H9 (cell line): ENCODE measurements at regions not wholly inside any gene's neighbourhood (a gene's known extent, or its start where the extent isn't known, plus 50 kb on each side); places are given as distances from the start of the nearest gene placed in this dataset.

ENCODE experiments used
- DNase-seq: peaks from one replicate; pipeline ENCODE4 v3.0.0-alpha.2; 2017
- H2AFZ ChIP-seq: one replicate; pipeline ENCODE4 v1.6.1; 2013; ENCODE audit warnings: mild to moderate bottlenecking, low read length, control low read depth, moderate library complexity
- H2AK5ac ChIP-seq: 2 replicates; pipeline ENCODE4 v1.6.1; 2013; ENCODE audit warnings: low read length, control low read depth, mixed read lengths; ENCODE audit not compliant: insufficient read length
- H2BK120ac ChIP-seq: one replicate; pipeline ENCODE4 v1.6.1; 2013; ENCODE audit warnings: low read depth, mild to moderate bottlenecking, low read length, control low read depth, inconsistent platforms; ENCODE audit not compliant: poor library complexity, severe bottlenecking
- H2BK12ac ChIP-seq: 2 replicates; pipeline ENCODE4 v1.6.1; 2013; ENCODE audit warnings: low read length, control low read depth, mixed read lengths, low read depth; ENCODE audit not compliant: insufficient read length
- H2BK15ac ChIP-seq: 2 replicates; pipeline ENCODE4 v1.6.1; 2013; ENCODE audit warnings: low read depth, low read length, control low read depth
- H2BK20ac ChIP-seq: one replicate; pipeline ENCODE4 v1.6.1; 2013; ENCODE audit warnings: low read depth, mild to moderate bottlenecking, low read length, control low read depth, inconsistent platforms; ENCODE audit not compliant: poor library complexity, severe bottlenecking
- H2BK5ac ChIP-seq: 2 replicates; pipeline ENCODE4 v1.6.1; 2013; ENCODE audit warnings: low read length, control low read depth, mixed read lengths; ENCODE audit not compliant: insufficient read length
- H3K14ac ChIP-seq: 2 replicates; pipeline ENCODE4 v1.6.1; 2013; ENCODE audit warnings: low read length, control low read depth; ENCODE audit not compliant: insufficient read depth
- H3K18ac ChIP-seq: 2 replicates; pipeline ENCODE4 v1.6.1; 2013; ENCODE audit warnings: low read depth, mild to moderate bottlenecking, mixed read lengths, low read length, control low read depth; ENCODE audit not compliant: insufficient read length
- H3K23ac ChIP-seq: 2 replicates; pipeline ENCODE4 v1.6.1; 2013; ENCODE audit warnings: low read length, control low read depth, mixed read lengths, low read depth; ENCODE audit not compliant: insufficient read length
- H3K23me2 ChIP-seq: 2 replicates; pipeline ENCODE4 v1.6.1; 2013; ENCODE audit warnings: low read depth, mild to moderate bottlenecking, mixed read lengths, low read length, control low read depth; ENCODE audit not compliant: insufficient read length, poor library complexity, severe bottlenecking
- H3K27ac ChIP-seq: 2 replicates; pipeline ENCODE4 v1.5.1; 2013; ENCODE audit warnings: low read length, control low read depth, mixed read lengths, low read depth; ENCODE audit not compliant: insufficient read length
- H3K27me3 ChIP-seq: 2 replicates; pipeline ENCODE4 v1.6.1; 2013; ENCODE audit warnings: low read length, control low read depth, inconsistent platforms; ENCODE audit not compliant: insufficient read depth
- H3K4ac ChIP-seq: 2 replicates; pipeline ENCODE4 v1.6.1; 2013; ENCODE audit warnings: low read depth, mild to moderate bottlenecking, control low read depth, inconsistent platforms, low read length, moderate library complexity
- H3K4me1 ChIP-seq: 2 replicates; pipeline ENCODE4 v1.6.1; 2013; ENCODE audit warnings: low read length, control low read depth, inconsistent platforms; ENCODE audit not compliant: insufficient read depth
- H3K4me2 ChIP-seq: 2 replicates; pipeline ENCODE4 v1.6.1; 2013; ENCODE audit warnings: low read length, control low read depth, mixed read lengths; ENCODE audit not compliant: insufficient read length, insufficient read depth
- H3K56ac ChIP-seq: 2 replicates; pipeline ENCODE4 v1.6.1; 2013; ENCODE audit warnings: low read depth, mild to moderate bottlenecking, mixed read lengths, low read length, control low read depth; ENCODE audit not compliant: insufficient read length
- H3K79me1 ChIP-seq: 2 replicates; pipeline ENCODE4 v1.6.1; 2013; ENCODE audit warnings: low read depth, mild to moderate bottlenecking, moderate library complexity, low read length, control low read depth, inconsistent platforms; ENCODE audit not compliant: insufficient read depth, poor library complexity, severe bottlenecking
- H3K79me2 ChIP-seq: 2 replicates; pipeline ENCODE4 v1.6.1; 2013; ENCODE audit warnings: low read length, control low read depth, inconsistent platforms; ENCODE audit not compliant: insufficient read depth
- H3K9ac ChIP-seq: 2 replicates; pipeline ENCODE4 v1.6.1; 2013; ENCODE audit warnings: low read length, control low read depth, mixed read lengths; ENCODE audit not compliant: insufficient read length; ENCODE audit errors: extremely low read depth
- H3K9me3 ChIP-seq: one replicate; pipeline ENCODE4 v1.6.1; 2013; ENCODE audit warnings: low read depth, low read length, inconsistent platforms; ENCODE audit not compliant: control insufficient read depth
- H3T11ph ChIP-seq: one replicate; pipeline ENCODE4 v1.6.1; 2013; ENCODE audit warnings: mild to moderate bottlenecking, low read length, control low read depth, inconsistent platforms
- H4K20me1 ChIP-seq: one replicate; pipeline ENCODE4 v1.6.1; 2013; ENCODE audit not compliant: control insufficient read depth, insufficient read length, insufficient read depth
- H4K5ac ChIP-seq: 2 replicates; pipeline ENCODE4 v1.6.1; 2013; ENCODE audit warnings: low read depth, mild to moderate bottlenecking, mixed read lengths, low read length, control low read depth; ENCODE audit not compliant: insufficient read length
- H4K8ac ChIP-seq: replicated peaks from 2 replicates; pipeline ENCODE4 v1.6.1; 2013; ENCODE audit warnings: low read length, control low read depth, mixed read lengths, low read depth; ENCODE audit not compliant: insufficient read length
- H4K91ac ChIP-seq: 2 replicates; pipeline ENCODE4 v1.6.1; 2013; ENCODE audit warnings: low read depth, mild to moderate bottlenecking, moderate library complexity, mixed read lengths, low read length, control low read depth; ENCODE audit not compliant: insufficient read length
- H3K27ac Mint-ChIP-seq, 3 experiments: 2 replicates in 2 of 3; 3 replicates in 1 of 3; pipeline ENCODE4 v1.8.0; 2020 to 2021; ENCODE audit warnings: mixed read lengths in 3 of 3, mild to moderate bottlenecking in 1 of 3, moderate library complexity in 1 of 3
- H3K27me3 Mint-ChIP-seq: 2 replicates; pipeline ENCODE4 v1.8.0; 2021; ENCODE audit warnings: low read depth, mild to moderate bottlenecking, moderate library complexity, mixed read lengths
- H3K36me3 Mint-ChIP-seq, 3 experiments: 2 replicates in 2 of 3; 3 replicates in 1 of 3; pipeline ENCODE4 v1.8.0; 2020 to 2021; ENCODE audit warnings: low read depth in 3 of 3, mixed read lengths in 3 of 3; ENCODE audit not compliant: insufficient read depth in 1 of 3
- H3K4me1 Mint-ChIP-seq, 2 experiments: 2 replicates each; pipeline ENCODE4 v1.8.0; 2020; ENCODE audit warnings: mixed read lengths in 2 of 2
- H3K4me3 Mint-ChIP-seq, 2 experiments: 2 replicates in 1 of 2; 3 replicates in 1 of 2; pipeline ENCODE4 v1.8.0; 2020 to 2021; ENCODE audit warnings: mild to moderate bottlenecking in 2 of 2, mixed read lengths in 2 of 2, moderate library complexity in 1 of 2
- H3K9me3 Mint-ChIP-seq, 2 experiments: 2 replicates in 1 of 2; 3 replicates in 1 of 2; pipeline ENCODE4 v1.8.0; 2020; ENCODE audit warnings: mild to moderate bottlenecking in 2 of 2, mixed read lengths in 2 of 2, moderate library complexity in 1 of 2
- WGBS: extraction: QIAGEN DNeasy Blood & Tissue Kit; methylation state at CpG from one replicate; pipeline ENCODE4 v1.1.7; 2013; ENCODE audit warnings: missing lambda C conversion rate, low lambda C conversion rate, mixed read lengths; ENCODE audit not compliant: insufficient read length; ENCODE audit errors: extremely low coverage; 5-methylcytosine and 5-hydroxymethylcytosine counted together
- TF ChIP-seq, protein P1 (sequence below): fragments of 200-600 bp; sonication (generic); conservative IDR thresholded peaks from 3 replicates; pipeline ENCODE4 v1.8.0; 2021; ENCODE audit warnings: antibody characterized with exemption, mild to moderate bottlenecking

DNA sequence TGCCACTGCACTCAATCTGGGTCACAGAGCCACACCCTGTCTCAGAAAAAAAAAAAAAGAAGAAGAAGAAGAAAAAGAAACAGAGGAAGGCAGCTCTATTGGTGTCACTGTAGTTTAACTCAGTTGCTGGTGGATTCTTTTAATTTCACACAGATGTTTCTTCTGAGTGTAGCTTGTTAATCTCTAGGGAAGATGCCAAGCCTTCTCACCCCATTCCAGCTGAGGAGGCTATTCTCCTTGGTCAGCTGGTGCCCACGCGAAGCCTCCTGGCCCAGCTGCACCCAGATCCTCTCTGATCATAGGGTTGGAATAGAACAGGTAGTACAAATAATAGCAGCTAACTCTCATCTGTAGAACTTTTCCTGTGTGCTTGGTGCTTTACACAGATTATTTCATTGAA lies 113.8 kb upstream of the SPRY4 start:
- H4K5ac ChIP-seq, result no peak overlapping the region
- TF ChIP-seq, protein P1, sequence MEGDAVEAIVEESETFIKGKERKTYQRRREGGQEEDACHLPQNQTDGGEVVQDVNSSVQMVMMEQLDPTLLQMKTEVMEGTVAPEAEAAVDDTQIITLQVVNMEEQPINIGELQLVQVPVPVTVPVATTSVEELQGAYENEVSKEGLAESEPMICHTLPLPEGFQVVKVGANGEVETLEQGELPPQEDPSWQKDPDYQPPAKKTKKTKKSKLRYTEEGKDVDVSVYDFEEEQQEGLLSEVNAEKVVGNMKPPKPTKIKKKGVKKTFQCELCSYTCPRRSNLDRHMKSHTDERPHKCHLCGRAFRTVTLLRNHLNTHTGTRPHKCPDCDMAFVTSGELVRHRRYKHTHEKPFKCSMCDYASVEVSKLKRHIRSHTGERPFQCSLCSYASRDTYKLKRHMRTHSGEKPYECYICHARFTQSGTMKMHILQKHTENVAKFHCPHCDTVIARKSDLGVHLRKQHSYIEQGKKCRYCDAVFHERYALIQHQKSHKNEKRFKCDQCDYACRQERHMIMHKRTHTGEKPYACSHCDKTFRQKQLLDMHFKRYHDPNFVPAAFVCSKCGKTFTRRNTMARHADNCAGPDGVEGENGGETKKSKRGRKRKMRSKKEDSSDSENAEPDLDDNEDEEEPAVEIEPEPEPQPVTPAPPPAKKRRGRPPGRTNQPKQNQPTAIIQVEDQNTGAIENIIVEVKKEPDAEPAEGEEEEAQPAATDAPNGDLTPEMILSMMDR, result no peak
- H3T11ph ChIP-seq, result no peak overlapping the region
- no peaks in the 10 kb centered on the region for H3K27me3 Mint-ChIP-seq
- H3K79me2 ChIP-seq, result 0 out of 2 replicates have a peak, but pooled peaks cover 1% of the 10 kb centered on the region
- no peak overlapping the region for H3K18ac ChIP-seq
- no peaks in the 10 kb centered on the region for H3K27me3 ChIP-seq
- H3K4me1 Mint-ChIP-seq, result peaks cover 25 to 27% of the 10 kb centered on the region in 2 experiments
- no peak overlapping the region for H3K4me2 ChIP-seq
- WGBS, result no CpG with 5 or more reads among the region's 2 CpGs
- H3K27ac ChIP-seq, result no peak overlapping the region
- no peak overlapping the region for H4K91ac ChIP-seq
- H3K56ac ChIP-seq, result no peak overlapping the region
- H2AK5ac ChIP-seq, result no peak overlapping the region
- no peaks in the 10 kb centered on the region; a peak in 1 of 7 replicates for H3K36me3 Mint-ChIP-seq
- no peak overlapping the region for H2BK12ac ChIP-seq
- H3K14ac ChIP-seq, result no peak overlapping the region
- H3K9ac ChIP-seq, result no peak overlapping the region
- no peak overlapping the region for H4K8ac ChIP-seq
- H2BK20ac ChIP-seq, result no peak overlapping the region
- no peaks in the 10 kb centered on the region for H4K20me1 ChIP-seq
- DNase-seq, result no peak
- H2BK15ac ChIP-seq, result no peak overlapping the region
- no peaks in the 10 kb centered on the region for H3K9me3 ChIP-seq
- H3K79me1 ChIP-seq, result no peaks in the 10 kb centered on the region
- H2AFZ ChIP-seq, result no peak overlapping the region
- H3K9me3 Mint-ChIP-seq, result no peaks in the 10 kb centered on the region
- H3K23me2 ChIP-seq, result no peaks in the 10 kb centered on the region
- no peaks in the 10 kb centered on the region for H3K4me1 ChIP-seq
- no peak overlapping the region for H3K4ac ChIP-seq
- H2BK120ac ChIP-seq, result no peak overlapping the region
- no peak overlapping the region for H3K4me3 Mint-ChIP-seq
- H3K23ac ChIP-seq, result no peak overlapping the region
- no peak overlapping the region for H3K27ac Mint-ChIP-seq
- no peak overlapping the region for H2BK5ac ChIP-seq
